SK-MEL-5 (cell line): ENCODE measurements at regions not wholly inside any gene's neighbourhood (a gene's known extent, or its start where the extent isn't known, plus 50 kb on each side); places are given as distances from the start of the nearest gene placed in this dataset.

Experiments
- DNase-seq: peaks from one replicate; pipeline ENCODE4 v3.0.0-alpha.2; 2016; ENCODE audit warnings: low read depth, low spot score
- in situ Hi-C: cut with HindIII; loops from 2 replicates; pipeline ENCODE4 v1.10.0; 2016; ENCODE audit warnings: low sequenced_read_pairs, high pct_unique_total_duplicates, low pct_unique_long_range_greater_than_20kb

- in situ Hi-C loops = no loop called here
- no peak for DNase-seq
These were observed 64.1 kb upstream of the IRX4 start for GRCh38 chr5:1946776-1947175.

- in situ Hi-C loops = no loop called here
- no peak for DNase-seq
These were observed 63.5 kb upstream of the IRX4 start for GRCh38 chr5:1946122-1946677.

- DNase-seq = no peak
- in situ Hi-C loops = no loop called here
These were observed 62.9 kb upstream of the IRX4 start for GRCh38 chr5:1945606-1946005.

GRCh38 chr5:1944408-1944807 lies 61.7 kb upstream of the IRX4 start:
- in situ Hi-C loops = no loop called here
- no peak for DNase-seq

GRCh38 chr5:1943481-1943880 lies 60.8 kb upstream of the IRX4 start:
- in situ Hi-C loops = no loop called here
- DNase-seq = no peak

- no peak for DNase-seq
- in situ Hi-C loops = no loop called here
These were observed 59.9 kb upstream of the IRX4 start for GRCh38 chr5:1942630-1943029.

- no peak for DNase-seq
- in situ Hi-C loops = no loop called here
These were observed 59.4 kb upstream of the IRX4 start for GRCh38 chr5:1942158-1942557.

GRCh38 chr5:1939256-1939655 lies 56.5 kb upstream of the IRX4 start:
- DNase-seq = no peak
- in situ Hi-C loops = no loop called here

- in situ Hi-C loops = no loop called here
- no peak for DNase-seq
These were observed 55.7 kb upstream of the IRX4 start for GRCh38 chr5:1938310-1939000.

- in situ Hi-C loops = no loop called here
- DNase-seq = peak; percentile 21
These were observed 54.9 kb upstream of the IRX4 start for GRCh38 chr5:1937590-1937989.

GRCh38 chr5:1936901-1937300 lies 54.2 kb upstream of the IRX4 start:
- in situ Hi-C loops = no loop called here
- no peak for DNase-seq

GRCh38 chr5:1936413-1936812 lies 53.7 kb upstream of the IRX4 start:
- no peak for DNase-seq
- in situ Hi-C loops = no loop called here

GRCh38 chr5:1934801-1935429 lies 52.2 kb upstream of the IRX4 start:
- in situ Hi-C loops = no loop called here
- no peak for DNase-seq

GRCh38 chr5:1934056-1934394 lies 51.3 kb upstream of the IRX4 start:
- in situ Hi-C loops = no loop called here
- DNase-seq = no peak

- in situ Hi-C loops = no loop called here
These were observed 50.8 kb upstream of the IRX4 start for GRCh38 chr5:1933364-1934055.

More at GRCh38 chr5:1933364-1934055, 50.8 kb upstream of the IRX4 start:
- DNase-seq = no peak
